Smooth muscle cell (in vitro differentiated cells): ENCODE measurements at regions not wholly inside any gene's neighbourhood (a gene's known extent, or its start where the extent isn't known, plus 50 kb on each side); places are given as distances from the start of the nearest gene placed in this dataset.

Experiments used
- DNase-seq: peaks from one replicate; lab custom pipeline; 2025; ENCODE audit not compliant: unreplicated experiment; lab: John Stamatoyannopoulos, UW
- H2AFZ ChIP-seq: fragments of 200-600 bp; sonication (generic); 2 replicates; pipeline ENCODE4 v1.6.0; 2016; ENCODE audit warnings: antibody characterized with exemption, low read depth, mild to moderate bottlenecking
- H3F3A ChIP-seq: fragments of 200-600 bp; sonication (generic); 2 replicates; pipeline ENCODE4 v1.6.0; 2017; ENCODE audit warnings: antibody characterized with exemption, low read depth
- H3K27ac ChIP-seq: fragments of 200-600 bp; sonication (generic); 2 replicates; pipeline ENCODE4 v1.5.1; 2016; ENCODE audit warnings: low read depth, mild to moderate bottlenecking
- H3K27me3 ChIP-seq: fragments of 200-600 bp; sonication (generic); 2 replicates; pipeline ENCODE4 v1.6.1; 2016; ENCODE audit warnings: low read depth, mild to moderate bottlenecking
- H3K36me3 ChIP-seq: fragments of 200-600 bp; sonication (generic); 2 replicates; pipeline ENCODE4 v1.5.1; 2016; ENCODE audit warnings: low read depth
- H3K4me1 ChIP-seq: fragments of 200-600 bp; sonication (generic); 2 replicates; pipeline ENCODE4 v1.5.1; 2016; ENCODE audit warnings: low read depth
- H3K4me2 ChIP-seq: fragments of 200-600 bp; sonication (generic); 2 replicates; pipeline ENCODE4 v1.6.0; 2016; ENCODE audit warnings: mild to moderate bottlenecking
- H3K4me3 ChIP-seq: fragments of 200-600 bp; sonication (generic); 2 replicates; pipeline ENCODE4 v1.5.1; 2016; ENCODE audit warnings: mild to moderate bottlenecking
- H3K79me2 ChIP-seq: fragments of 200-600 bp; sonication (generic); 2 replicates; pipeline ENCODE4 v1.6.0; 2016; ENCODE audit warnings: low read depth, mild to moderate bottlenecking
- H3K9ac ChIP-seq: fragments of 200-600 bp; sonication (generic); 2 replicates; pipeline ENCODE4 v1.6.0; 2016; ENCODE audit warnings: low read depth
- H3K9me3 ChIP-seq: fragments of 200-600 bp; sonication (generic); replicated peaks from 2 replicates; pipeline ENCODE4 v1.5.1; 2016; ENCODE audit warnings: low read depth
- H4K20me1 ChIP-seq: fragments of 200-600 bp; sonication (generic); 2 replicates; pipeline ENCODE4 v1.6.0; 2016; ENCODE audit warnings: low read depth
- WGBS: methylation state at CpG from one replicate; pipeline ENCODE4 v1.1.7; 2016; ENCODE audit warnings: low lambda C conversion rate; 5-methylcytosine and 5-hydroxymethylcytosine counted together
- TF ChIP-seq, protein P1 (sequence below): fragments of 200-600 bp; sonication (generic); IDR thresholded peaks from 2 replicates; pipeline ENCODE4 v1.5.1; 2017; ENCODE audit warnings: borderline replicate concordance, mild to moderate bottlenecking, antibody characterized with exemption; ENCODE audit not compliant: insufficient read depth, poor library complexity, severe bottlenecking

DNA sequence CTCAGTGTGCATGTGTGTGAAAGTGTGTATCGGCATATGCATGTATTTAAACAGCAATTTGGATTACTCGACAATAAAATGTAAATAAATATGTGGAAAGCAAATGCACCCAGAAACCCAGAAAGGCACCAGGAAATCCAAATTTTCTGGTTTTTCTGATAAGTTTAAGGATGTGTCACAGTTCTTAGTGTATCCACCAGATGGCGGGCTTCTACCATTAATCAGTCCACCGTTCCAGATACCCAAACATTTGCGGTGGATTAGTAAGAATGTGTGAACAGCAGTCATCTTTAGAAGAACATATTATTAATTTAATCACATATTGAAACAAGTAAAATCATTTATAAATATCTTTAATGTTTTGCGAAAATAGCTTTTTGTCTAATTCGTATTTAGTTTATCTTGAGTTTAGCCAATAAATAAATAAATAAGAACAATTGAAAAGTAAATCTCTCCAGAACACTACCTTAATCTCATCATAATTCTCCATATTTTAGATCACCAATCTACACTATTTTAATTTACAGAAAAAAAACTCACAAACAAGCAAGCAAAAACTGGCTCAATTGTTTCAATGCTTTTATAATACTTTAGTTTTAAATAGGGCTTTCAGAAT is 298.9 kb downstream of the DSEL start:
- WGBS: 2% methylated on average over 7 of the region's 7 CpGs
- Histone ChIP-seq H3K9me3 (no peaks in the 10 kb centered on the region), H3K4me2 (no peak overlapping the region), H3K9ac (no peak overlapping the region), H2AFZ (peak overlapping the region; percentile 7), H3K36me3 (no peaks in the 10 kb centered on the region), H3K79me2 (no peaks in the 10 kb centered on the region), H3K4me1 (no peaks in the 10 kb centered on the region), H4K20me1 (no peaks in the 10 kb centered on the region), H3K27me3 (no peaks in the 10 kb centered on the region), H3F3A (no peaks in the 10 kb centered on the region), H3K4me3 (no peak overlapping the region), H3K27ac (no peak overlapping the region)
- TF ChIP-seq, protein P1, sequence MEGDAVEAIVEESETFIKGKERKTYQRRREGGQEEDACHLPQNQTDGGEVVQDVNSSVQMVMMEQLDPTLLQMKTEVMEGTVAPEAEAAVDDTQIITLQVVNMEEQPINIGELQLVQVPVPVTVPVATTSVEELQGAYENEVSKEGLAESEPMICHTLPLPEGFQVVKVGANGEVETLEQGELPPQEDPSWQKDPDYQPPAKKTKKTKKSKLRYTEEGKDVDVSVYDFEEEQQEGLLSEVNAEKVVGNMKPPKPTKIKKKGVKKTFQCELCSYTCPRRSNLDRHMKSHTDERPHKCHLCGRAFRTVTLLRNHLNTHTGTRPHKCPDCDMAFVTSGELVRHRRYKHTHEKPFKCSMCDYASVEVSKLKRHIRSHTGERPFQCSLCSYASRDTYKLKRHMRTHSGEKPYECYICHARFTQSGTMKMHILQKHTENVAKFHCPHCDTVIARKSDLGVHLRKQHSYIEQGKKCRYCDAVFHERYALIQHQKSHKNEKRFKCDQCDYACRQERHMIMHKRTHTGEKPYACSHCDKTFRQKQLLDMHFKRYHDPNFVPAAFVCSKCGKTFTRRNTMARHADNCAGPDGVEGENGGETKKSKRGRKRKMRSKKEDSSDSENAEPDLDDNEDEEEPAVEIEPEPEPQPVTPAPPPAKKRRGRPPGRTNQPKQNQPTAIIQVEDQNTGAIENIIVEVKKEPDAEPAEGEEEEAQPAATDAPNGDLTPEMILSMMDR: peak; percentile 88
- DNase-seq: no peak

DNA sequence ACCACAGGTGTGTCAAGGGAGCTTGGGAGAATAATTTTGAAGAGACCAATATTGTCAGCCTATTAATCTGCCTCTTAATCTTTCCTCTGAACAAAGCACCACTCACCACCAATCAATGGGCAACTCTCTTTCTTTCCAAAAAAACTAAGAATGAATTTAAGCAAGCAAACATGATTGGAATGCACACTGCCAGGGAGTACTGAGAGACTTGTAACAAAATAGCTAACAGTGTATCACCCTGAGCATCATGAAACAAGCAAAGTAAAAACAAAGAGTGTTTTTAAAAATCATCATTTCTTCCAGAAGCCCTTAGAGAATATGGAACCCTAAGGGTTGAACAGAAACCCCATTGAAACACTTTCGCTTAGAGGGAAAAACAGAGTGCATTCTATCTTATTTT is 299.7 kb downstream of the DSEL start:
- Histone ChIP-seq H3K4me3 (no peak overlapping the region), H3K36me3 (no peaks in the 10 kb centered on the region), H3F3A (no peaks in the 10 kb centered on the region), H4K20me1 (no peaks in the 10 kb centered on the region), H3K27ac (no peak overlapping the region), H3K79me2 (no peaks in the 10 kb centered on the region), H3K4me1 (no peaks in the 10 kb centered on the region), H3K4me2 (no peak overlapping the region), H2AFZ (no peak overlapping the region), H3K9me3 (no peaks in the 10 kb centered on the region), H3K9ac (no peak overlapping the region), H3K27me3 (no peaks in the 10 kb centered on the region)
- TF ChIP-seq, protein P1: no peak
- no peak for DNase-seq
- WGBS: 89% methylated on average over 1 of the region's 1 CpG

GRCh38 chr18:67215686-67216085 is 300.8 kb downstream of the DSEL start:
- Histone ChIP-seq H4K20me1 (no peaks in the 10 kb centered on the region), H3K4me3 (no peak overlapping the region), H2AFZ (no peak overlapping the region), H3K27me3 (no peaks in the 10 kb centered on the region), H3K36me3 (no peaks in the 10 kb centered on the region), H3K4me1 (no peaks in the 10 kb centered on the region), H3K79me2 (no peaks in the 10 kb centered on the region), H3K9me3 (no peaks in the 10 kb centered on the region), H3K27ac (no peak overlapping the region), H3F3A (no peaks in the 10 kb centered on the region), H3K4me2 (no peak overlapping the region), H3K9ac (no peak overlapping the region)
- WGBS: 98% methylated on average over 25 of the region's 25 CpGs
- TF ChIP-seq, protein P1: no peak
- no peak for DNase-seq

DNA sequence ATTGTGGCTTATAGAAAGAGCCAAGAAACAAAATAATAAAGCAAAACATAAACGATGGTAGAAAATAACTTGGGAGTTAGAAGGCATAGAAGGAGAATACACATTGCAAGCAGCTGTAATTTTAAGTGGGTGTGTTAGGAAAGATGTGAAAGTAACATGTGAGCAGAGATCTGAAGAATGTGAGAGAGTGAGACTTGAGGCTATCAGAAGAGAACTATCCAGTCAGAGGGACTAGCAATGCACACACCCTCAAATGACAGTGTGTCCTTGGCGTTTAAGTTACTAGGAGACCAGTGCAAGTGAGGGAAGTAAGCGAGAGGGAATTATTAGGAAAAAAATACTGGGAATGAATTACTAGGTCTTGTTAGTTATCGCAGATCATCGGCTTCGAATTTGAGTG is 304.9 kb downstream of the DSEL start:
- Histone ChIP-seq H2AFZ (no peak overlapping the region), H4K20me1 (no peaks in the 10 kb centered on the region), H3K4me2 (no peak overlapping the region), H3F3A (no peaks in the 10 kb centered on the region), H3K27ac (no peak overlapping the region), H3K79me2 (no peaks in the 10 kb centered on the region), H3K9me3 (no peaks in the 10 kb centered on the region), H3K4me1 (no peaks in the 10 kb centered on the region), H3K9ac (no peak overlapping the region), H3K4me3 (no peak overlapping the region), H3K27me3 (no peaks in the 10 kb centered on the region), H3K36me3 (no peaks in the 10 kb centered on the region)
- 87% methylated on average over 6 of the region's 6 CpGs for WGBS
- DNase-seq: no peak
- TF ChIP-seq, protein P1: no peak
